HG02973 (cell line): ENCODE measurements at regions not wholly inside any gene's neighbourhood (a gene's known extent, or its start where the extent isn't known, plus 50 kb on each side); places are given as distances from the start of the nearest gene placed in this dataset.

Experiments used
- ATAC-seq: cut with Tn5 transposase; IDR thresholded peaks from one replicate; pipeline ENCODE4 v1.9.1; 2021; ENCODE audit warnings: moderate library complexity; ENCODE audit not compliant: unreplicated experiment

GRCh38 chr13:40375489-40376171, 290.8 kb downstream of the FOXO1 start:
- no peak for ATAC-seq

GRCh38 chr13:40376296-40376849, 290.1 kb downstream of the FOXO1 start:
- no peak for ATAC-seq

- no peak for ATAC-seq
Observed at GRCh38 chr13:40376867-40377535, 289.4 kb downstream of the FOXO1 start.

DNA sequence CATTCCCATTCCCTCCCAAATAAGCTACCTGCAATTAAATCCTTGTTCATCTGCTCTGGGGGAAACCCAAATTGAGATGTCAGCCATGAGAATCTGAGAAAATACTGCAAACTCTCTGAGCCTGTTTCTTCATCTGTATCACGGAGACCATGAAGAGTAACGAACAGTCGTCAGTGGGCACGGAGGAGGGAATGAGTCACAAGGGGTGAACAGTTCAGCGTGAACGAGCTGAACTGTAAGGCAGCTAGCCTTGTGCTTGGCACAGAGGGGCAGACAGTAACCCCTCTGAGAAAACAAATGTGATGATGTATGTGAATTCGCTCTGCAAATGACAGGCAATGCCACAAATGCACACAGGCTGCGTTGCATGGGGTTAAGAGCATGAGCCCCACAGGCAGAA, 288.7 kb downstream of the FOXO1 start:
- no peak for ATAC-seq

DNA sequence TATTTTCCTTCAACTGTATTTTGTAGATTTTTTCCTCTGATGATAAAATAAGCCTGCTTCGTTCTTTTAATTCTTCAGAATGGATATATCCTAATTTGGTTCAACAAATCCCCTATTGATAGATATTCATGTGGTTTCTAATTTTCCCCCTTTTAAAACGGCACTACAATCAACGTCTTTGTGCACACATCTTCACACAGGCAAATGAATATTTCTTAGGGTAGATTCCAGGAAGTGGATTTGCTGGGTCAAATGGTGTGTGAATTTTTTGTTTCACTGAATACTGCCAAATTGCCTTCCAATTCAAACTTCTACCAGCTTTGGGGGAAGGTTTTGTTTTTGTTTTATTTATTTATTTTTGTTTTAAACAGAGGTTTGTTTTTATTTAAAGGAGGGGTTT, 287.2 kb downstream of the FOXO1 start:
- no peak for ATAC-seq

DNA sequence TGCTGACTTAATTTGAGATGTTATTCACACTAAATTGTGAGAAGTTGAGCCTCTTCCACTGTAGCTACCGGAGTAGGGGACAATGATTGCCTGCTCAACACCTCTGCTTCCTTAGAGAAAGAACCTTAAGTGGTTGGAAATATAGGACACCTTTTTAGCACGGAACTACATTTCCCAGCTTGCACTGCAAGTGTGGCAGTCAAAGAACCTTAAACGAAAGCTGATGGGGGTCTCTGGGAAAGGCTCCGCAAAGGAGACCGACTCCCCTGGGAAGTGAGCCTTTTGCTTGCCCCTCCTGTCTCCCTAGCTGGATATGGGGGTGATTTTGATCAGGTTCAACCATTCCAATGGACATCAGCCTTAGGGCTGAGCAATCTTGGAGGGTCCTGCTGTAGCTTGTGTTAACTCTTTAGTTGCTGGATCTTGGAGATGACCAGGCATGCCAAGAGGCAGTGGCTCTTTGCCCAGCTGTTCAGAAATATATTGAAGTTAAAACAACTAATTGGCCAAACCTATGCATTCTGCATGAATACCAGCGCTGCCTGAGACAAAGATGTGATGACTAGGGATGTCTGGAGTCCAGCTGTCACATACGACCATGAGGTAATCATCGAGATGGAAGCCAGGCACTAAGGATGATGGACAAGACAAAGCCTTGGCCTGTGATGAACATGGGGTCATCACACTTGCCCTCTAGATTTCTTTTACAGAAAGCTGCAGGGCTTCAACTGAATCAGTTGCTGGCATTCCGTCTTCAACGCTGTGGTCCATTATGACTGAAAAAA, 286.5 kb downstream of the FOXO1 start:
- ATAC-seq: no peak

- ATAC-seq: no peak
Observed at GRCh38 chr13:40381935-40382764, 284.3 kb downstream of the FOXO1 start.

DNA sequence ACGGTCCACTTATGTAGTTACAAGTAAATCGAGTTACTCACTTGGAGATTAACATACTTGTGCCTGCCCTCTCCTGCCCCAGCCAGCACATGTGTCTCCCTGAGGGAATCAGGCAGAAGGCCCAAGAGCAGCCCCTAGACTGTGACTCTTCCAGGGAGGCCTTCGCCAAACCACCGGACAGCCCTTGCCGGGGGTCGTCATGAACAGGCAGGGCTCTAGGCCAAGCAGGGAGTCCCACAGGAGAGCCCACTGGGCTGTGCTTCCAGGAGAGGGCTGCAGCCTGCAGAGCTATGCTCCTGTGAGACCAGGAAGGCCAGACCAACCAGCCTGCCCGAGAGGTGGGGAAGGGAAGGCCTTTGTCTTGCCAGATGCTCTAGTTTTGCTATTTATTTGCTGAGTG, 283.3 kb downstream of the FOXO1 start:
- ATAC-seq: no peak

GRCh38 chr13:40383885-40384284, 282.6 kb downstream of the FOXO1 start:
- ATAC-seq: no peak

- ATAC-seq: no peak
Observed at GRCh38 chr13:40384976-40385857, 281.2 kb downstream of the FOXO1 start.

- no peak for ATAC-seq
Observed at GRCh38 chr13:40385858-40386180, 280.6 kb downstream of the FOXO1 start.

DNA sequence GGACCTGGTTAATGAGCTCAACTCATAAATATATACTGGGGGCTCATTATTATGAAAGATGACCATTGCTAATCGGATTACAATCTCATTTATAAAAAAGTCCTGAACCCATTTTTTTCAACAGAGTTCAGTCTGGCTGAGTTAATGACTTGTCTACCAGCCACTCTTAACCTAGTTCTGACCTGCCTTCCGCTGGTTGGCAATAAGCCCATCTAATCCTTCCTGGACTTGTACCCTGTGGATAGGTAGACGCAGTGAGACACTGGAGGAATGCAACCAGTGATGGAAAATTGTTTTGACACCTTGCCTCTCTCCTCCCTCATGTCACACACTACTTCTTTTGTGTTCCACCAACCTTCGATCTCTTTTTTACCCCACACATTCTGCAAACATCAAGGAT, 279.9 kb downstream of the FOXO1 start:
- ATAC-seq: no peak

DNA sequence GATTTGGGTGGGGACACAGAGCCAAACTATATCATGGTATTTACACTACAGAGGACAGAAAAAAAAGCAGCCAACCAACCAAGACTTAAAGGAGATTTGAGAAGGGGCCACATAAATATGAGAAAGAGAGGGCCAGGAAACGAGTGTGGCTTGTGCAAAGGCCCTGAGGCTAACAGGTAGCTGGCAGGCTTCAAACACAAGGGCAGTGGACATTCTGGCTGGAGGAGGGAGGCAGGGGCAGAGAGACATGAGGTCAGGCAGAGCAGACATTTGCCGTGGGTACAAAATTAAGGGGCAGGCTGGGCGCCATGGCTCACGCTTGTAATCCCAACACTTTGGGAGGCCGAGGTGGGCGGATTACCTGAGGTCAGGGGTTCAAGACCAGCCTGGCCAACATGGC, 278.7 kb downstream of the FOXO1 start:
- no peak for ATAC-seq

- peak; percentile 96 for ATAC-seq
Observed at GRCh38 chr13:40388617-40389016, 277.8 kb downstream of the FOXO1 start.

DNA sequence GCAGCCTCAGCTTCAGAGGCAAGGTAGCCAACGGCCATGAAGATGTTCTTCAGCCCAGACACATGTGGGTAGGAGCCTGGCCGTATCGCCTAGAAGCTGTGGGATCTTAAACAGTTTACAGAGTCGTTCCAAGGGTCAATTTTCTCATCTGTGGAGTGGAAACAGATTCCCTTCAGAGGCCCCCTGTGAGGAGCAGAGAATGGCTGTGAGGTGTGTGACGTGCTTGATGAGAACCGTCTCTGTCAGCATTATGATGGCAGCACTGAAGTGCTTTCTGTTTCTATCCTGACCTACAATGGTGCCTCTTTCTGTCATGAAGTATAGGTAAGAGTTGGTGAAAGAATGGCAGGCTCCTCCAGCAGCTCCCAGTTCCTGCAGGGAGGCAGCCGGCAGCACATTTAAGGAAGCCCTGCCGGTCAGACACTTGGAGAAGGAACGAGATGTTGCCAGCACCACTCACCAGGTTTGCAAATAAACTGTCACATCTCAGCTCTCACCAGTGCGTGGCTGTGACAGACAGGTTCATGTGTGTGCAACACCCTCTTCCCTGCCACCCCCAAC, 277.3 kb downstream of the FOXO1 start:
- ATAC-seq: peak; percentile 62

GRCh38 chr13:40390401-40390916, 276.0 kb downstream of the FOXO1 start:
- no peak for ATAC-seq

DNA sequence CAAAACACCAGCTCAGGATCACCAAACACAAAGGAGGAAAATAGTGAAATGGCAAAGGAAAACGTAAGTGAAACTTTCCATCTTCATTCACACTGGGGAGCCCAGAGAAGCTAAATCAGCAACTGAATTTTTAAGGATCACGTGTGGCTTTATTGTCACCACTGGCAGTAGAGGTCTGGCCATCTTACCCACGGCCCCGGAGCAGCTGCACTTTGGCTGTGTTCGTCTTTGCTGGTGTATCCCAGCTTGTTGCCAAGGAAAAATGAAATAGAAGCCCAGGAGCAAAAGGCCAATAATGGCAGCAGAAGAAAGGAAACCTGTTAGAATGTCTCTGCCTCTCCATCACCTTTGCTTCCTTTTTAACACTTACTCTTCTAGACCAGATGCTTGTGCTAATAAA, 274.7 kb downstream of the FOXO1 start:
- no peak for ATAC-seq

DNA sequence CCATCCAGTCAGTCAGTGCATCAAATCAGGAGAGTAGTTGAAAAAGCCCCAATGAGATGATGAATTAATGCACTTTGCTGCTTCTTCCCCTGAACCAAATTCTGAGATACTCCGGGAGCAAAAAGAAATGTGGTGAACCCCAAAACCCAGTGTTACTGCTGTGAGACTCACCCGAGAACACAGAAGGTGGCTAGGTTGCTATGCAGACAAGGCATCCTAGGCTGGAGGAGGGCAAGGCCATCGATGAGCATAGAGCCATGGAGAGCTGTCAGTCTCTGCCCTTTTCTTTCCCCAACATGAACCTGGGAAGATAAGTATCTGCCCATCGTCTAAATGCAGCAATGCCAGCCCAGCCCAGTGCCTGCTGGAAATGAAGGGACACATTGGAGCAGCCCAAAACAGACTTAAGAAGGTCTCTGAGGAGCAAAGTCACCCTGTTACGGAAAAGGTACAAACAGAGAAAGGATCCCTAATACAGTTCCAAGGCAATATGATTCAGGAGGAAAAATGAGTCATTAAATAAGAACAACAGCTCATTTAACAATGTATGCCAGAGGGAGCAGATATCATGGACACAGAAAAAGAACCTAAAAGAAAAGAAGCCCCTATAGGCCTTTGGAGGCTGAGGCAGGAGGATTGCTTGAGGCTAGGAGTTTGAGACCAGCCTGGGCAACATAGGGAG, 272.0 kb downstream of the FOXO1 start:
- no peak for ATAC-seq

DNA sequence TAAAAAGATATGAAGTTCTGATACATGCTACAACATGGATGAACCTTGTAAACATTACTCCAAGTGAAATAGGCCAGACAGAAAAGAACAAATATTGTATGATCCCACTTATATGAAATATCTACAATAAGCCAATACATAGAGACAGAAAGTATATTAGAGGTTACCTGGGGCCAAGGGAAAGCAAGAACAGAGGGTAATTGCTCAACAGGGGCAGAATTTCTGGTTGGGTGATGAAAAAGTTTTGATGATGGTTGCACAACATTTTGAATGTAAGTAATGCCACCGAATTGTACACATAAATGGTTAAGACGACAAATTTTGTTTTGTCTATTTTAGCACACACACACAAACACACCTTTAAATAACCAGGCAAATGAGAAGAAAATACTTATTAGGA, 268.4 kb downstream of the FOXO1 start:
- ATAC-seq: no peak
